Keratinocyte (primary cell): ENCODE measurements at regions not wholly inside any gene's neighbourhood (a gene's known extent, or its start where the extent isn't known, plus 50 kb on each side); places are given as distances from the start of the nearest gene placed in this dataset.

Experiments used
- DNase-seq: peaks from one replicate; pipeline ENCODE4 v3.0.0-alpha.2; 2011; ENCODE audit warnings: low read depth, missing footprints, low spot score
- FAIRE-seq: peaks from 2 replicates; lab custom pipeline; 2011; peaks lifted over from hg19 to GRCh38; lab: Jason Lieb, UNC
- H2AFZ ChIP-seq: 2 replicates; pipeline ENCODE4 v1.6.0; 2012; ENCODE audit warnings: low read length, control low read depth, inconsistent platforms; ENCODE audit not compliant: control insufficient read depth
- H3K27ac ChIP-seq: 2 replicates; pipeline ENCODE4 v1.5.1; 2011; ENCODE audit warnings: low read length; ENCODE audit not compliant: control insufficient read depth, insufficient read depth
- H3K27me3 ChIP-seq: 3 replicates; pipeline ENCODE4 v1.6.0; 2011; ENCODE audit warnings: low read length; ENCODE audit not compliant: control insufficient read depth, insufficient read depth; ENCODE audit errors: extremely low read depth
- H3K36me3 ChIP-seq, 2 experiments: 2 replicates in 1 of 2; 3 replicates in 1 of 2; pipeline ENCODE4 v1.5.1; 2011; ENCODE audit warnings: low read length in 2 of 2, mild to moderate bottlenecking in 1 of 2; ENCODE audit not compliant: control insufficient read depth in 2 of 2, insufficient read depth in 2 of 2; ENCODE audit errors: extremely low read depth in 1 of 2
- H3K4me1 ChIP-seq: 3 replicates; pipeline ENCODE4 v1.5.1; 2011; ENCODE audit warnings: low read length; ENCODE audit not compliant: control insufficient read depth, insufficient read depth; ENCODE audit errors: extremely low read depth
- H3K4me2 ChIP-seq: 3 replicates; pipeline ENCODE4 v1.6.0; 2011; ENCODE audit warnings: low read depth, low read length; ENCODE audit not compliant: control insufficient read depth, insufficient read depth; ENCODE audit errors: extremely low read depth
- H3K4me3 ChIP-seq, 3 experiments: fragments of 200-600 bp in 1 of 3; sonication (generic) in 1 of 3; 2 replicates in 2 of 3; 3 replicates in 1 of 3; pipeline ENCODE4 v1.5.1; 2011 to 2016; ENCODE audit warnings: low read length in 3 of 3, mild to moderate bottlenecking in 3 of 3, control low read depth in 2 of 3, inconsistent platforms in 1 of 3, low read depth in 1 of 3, mixed read lengths in 1 of 3, mixed run types in 1 of 3, moderate library complexity in 1 of 3; ENCODE audit not compliant: control insufficient read depth in 2 of 3, insufficient read depth in 2 of 3; ENCODE audit errors: extremely low read depth in 1 of 3
- H3K79me2 ChIP-seq: 2 replicates; pipeline ENCODE4 v1.6.0; 2012; ENCODE audit warnings: low read length; ENCODE audit not compliant: control insufficient read depth, insufficient read depth
- H3K9ac ChIP-seq: 3 replicates; pipeline ENCODE4 v1.6.0; 2011; ENCODE audit warnings: low read length; ENCODE audit not compliant: control insufficient read depth, insufficient read depth; ENCODE audit errors: extremely low read depth
- H3K9me1 ChIP-seq: 3 replicates; pipeline ENCODE4 v1.6.0; 2011; ENCODE audit warnings: low read length; ENCODE audit not compliant: control insufficient read depth, insufficient read depth; ENCODE audit errors: extremely low read depth
- H3K9me3 ChIP-seq: 2 replicates; pipeline ENCODE4 v1.5.1; 2012; ENCODE audit warnings: low read depth, low read length; ENCODE audit not compliant: control insufficient read depth
- H4K20me1 ChIP-seq: 3 replicates; pipeline ENCODE4 v1.6.0; 2011; ENCODE audit warnings: low read length; ENCODE audit not compliant: control insufficient read depth, insufficient read depth; ENCODE audit errors: extremely low read depth
- EZH2 ChIP-seq: IDR thresholded peaks from one replicate; pipeline ENCODE4 v1.6.1; 2012; ENCODE audit warnings: inconsistent platforms, mild to moderate bottlenecking, low read length, moderate library complexity
- dilution Hi-C: fragments of 300-500 bp; cut with MboI; formaldehyde crosslinking; loops from one replicate; pipeline ENCODE4 v1.7.0; 2020; ENCODE audit warnings: low sequenced_read_pairs; ENCODE audit not compliant: extremely low pct_ligation_motif_present
- TF ChIP-seq, protein P1 (sequence below), 3 experiments: IDR thresholded peaks in 1 of 3; conservative IDR thresholded peaks in 1 of 3; optimal IDR thresholded peaks in 1 of 3; 2 replicates in 2 of 3; 3 replicates in 1 of 3; pipeline versions ENCODE3 to v1.5.1; 2011; ENCODE audit warnings: low read length in 3 of 3, mild to moderate bottlenecking in 3 of 3, moderate library complexity in 2 of 3, control low read depth in 1 of 3, inconsistent platforms in 1 of 3; ENCODE audit not compliant: insufficient read depth in 2 of 3; ENCODE audit errors: extremely low read depth in 1 of 3

DNA sequence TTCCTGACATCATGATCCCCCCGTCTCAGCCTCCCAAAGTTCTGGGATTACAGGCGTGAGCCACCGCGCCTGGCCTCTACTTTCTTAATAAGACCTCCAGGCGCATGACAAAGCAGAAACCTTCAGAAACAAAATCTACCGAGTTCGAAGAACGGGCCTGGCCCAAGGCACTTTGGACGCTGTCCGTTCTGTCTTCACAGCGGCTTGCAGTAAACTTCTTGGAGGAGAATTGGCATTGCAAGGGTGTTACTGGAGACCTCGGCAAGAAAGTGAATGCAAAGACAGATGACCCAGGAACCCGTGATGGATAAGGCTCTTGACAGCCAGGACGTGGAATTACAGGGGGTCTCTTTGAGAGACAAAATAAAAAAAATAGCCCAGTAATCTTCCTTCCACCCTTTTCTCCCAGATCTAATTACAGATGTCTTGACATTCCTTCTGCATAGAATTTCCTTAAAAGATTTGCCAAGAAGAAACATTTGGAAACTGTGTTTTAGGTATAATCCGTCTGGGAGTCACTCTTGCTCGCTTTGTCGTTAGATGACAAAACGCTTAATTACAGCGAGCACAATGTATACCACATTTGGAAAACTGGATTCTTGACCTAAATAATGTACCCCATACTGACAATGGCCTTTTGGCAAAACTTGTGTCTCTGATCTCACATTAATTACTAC, 83.2 kb upstream of the TBX3 start:
- dilution Hi-C loops, result no loop called here
- Histone ChIP-seq H3K27me3 (no peaks in the 10 kb centered on the region), H2AFZ (no peak overlapping the region), H3K9me1 (no peaks in the 10 kb centered on the region), H3K4me1 (no peaks in the 10 kb centered on the region), H3K79me2 (no peaks in the 10 kb centered on the region), H3K4me3 (no peak overlapping the region), H3K9ac (no peak overlapping the region), H4K20me1 (no peaks in the 10 kb centered on the region), H3K9me3 (no peaks in the 10 kb centered on the region), H3K27ac (no peak overlapping the region), H3K4me2 (no peak overlapping the region), H3K36me3 (no peaks in the 10 kb centered on the region)
- no peak for DNase-seq
- FAIRE-seq, result no peak
- TF ChIP-seq, protein P1, sequence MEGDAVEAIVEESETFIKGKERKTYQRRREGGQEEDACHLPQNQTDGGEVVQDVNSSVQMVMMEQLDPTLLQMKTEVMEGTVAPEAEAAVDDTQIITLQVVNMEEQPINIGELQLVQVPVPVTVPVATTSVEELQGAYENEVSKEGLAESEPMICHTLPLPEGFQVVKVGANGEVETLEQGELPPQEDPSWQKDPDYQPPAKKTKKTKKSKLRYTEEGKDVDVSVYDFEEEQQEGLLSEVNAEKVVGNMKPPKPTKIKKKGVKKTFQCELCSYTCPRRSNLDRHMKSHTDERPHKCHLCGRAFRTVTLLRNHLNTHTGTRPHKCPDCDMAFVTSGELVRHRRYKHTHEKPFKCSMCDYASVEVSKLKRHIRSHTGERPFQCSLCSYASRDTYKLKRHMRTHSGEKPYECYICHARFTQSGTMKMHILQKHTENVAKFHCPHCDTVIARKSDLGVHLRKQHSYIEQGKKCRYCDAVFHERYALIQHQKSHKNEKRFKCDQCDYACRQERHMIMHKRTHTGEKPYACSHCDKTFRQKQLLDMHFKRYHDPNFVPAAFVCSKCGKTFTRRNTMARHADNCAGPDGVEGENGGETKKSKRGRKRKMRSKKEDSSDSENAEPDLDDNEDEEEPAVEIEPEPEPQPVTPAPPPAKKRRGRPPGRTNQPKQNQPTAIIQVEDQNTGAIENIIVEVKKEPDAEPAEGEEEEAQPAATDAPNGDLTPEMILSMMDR (optimal IDR thresholded peaks at IDR 0.05 in 1 of 3, IDR thresholded peaks at IDR 0.05 in 1 of 3, conservative IDR thresholded peaks at IDR 0.05 in 1 of 3; ENCODE audit: extremely low read depth in 1 of 3, insufficient read depth in 2 of 3, low read length in 3 of 3), result no peak
- no peak for TF ChIP-seq EZH2

DNA sequence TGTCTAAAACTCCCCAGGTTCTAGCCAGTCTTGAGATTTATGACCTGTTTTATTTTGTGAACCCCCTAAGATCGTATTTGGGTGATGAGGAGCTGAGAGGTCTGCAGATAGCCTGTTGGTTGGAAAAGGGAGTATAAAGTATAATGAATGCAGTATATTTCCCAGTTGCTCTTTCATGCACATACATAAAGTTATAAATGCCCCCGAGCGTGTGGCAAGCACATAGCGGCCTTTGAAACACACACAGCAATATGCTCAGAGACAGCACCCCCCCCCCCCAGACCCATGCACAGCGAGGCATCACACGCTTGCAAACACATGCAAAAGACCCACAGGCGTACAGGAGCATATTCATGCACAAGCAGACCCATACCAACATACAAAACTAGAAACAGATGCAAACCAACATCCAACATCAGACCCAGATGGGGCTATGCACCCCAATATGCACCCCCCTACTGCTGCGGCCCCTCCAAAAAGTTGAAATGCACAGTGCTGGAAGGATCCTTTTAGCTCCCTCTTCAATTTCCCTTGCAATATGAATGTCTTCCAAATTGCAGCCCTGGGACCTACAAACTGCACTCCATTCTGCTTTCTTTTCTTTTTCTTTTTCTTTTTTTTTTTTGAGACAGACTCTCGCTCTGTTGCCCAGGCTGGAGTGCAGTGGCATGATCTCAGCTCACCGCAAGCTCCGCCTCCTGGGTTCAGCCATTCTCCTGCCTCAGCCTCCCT, 82.2 kb upstream of the TBX3 start:
- Histone ChIP-seq H2AFZ (no peak overlapping the region), H3K36me3 (no peaks in the 10 kb centered on the region), H4K20me1 (no peaks in the 10 kb centered on the region), H3K9me3 (no peaks in the 10 kb centered on the region), H3K9me1 (no peaks in the 10 kb centered on the region), H3K4me1 (no peaks in the 10 kb centered on the region), H3K4me3 (no peak overlapping the region), H3K4me2 (no peak overlapping the region), H3K27ac (no peak overlapping the region), H3K9ac (no peak overlapping the region), H3K27me3 (no peaks in the 10 kb centered on the region), H3K79me2 (no peaks in the 10 kb centered on the region)
- DNase-seq (no peak), FAIRE-seq (no peak)
- dilution Hi-C loops, result no loop called here
- TF ChIP-seq EZH2, result no peak
- TF ChIP-seq, protein P1 (optimal IDR thresholded peaks at IDR 0.05 in 1 of 3, IDR thresholded peaks at IDR 0.05 in 1 of 3, conservative IDR thresholded peaks at IDR 0.05 in 1 of 3; ENCODE audit: extremely low read depth in 1 of 3, insufficient read depth in 2 of 3, low read length in 3 of 3), result no peak
